Vagina (tissue), 2 donors: ENCODE measurements at regions not wholly inside any gene's neighbourhood (a gene's known extent, or its start where the extent isn't known, plus 50 kb on each side); places are given as distances from the start of the nearest gene placed in this dataset.

Source experiments
- CTCF ChIP-seq, 3 experiments: fragments of 450-650 bp in 2 of 3; fragments of 200-600 bp in 1 of 3; sonication (generic) in 1 of 3; IDR thresholded peaks; one replicate each; pipeline ENCODE4 v1.5.1; 2017 to 2019; ENCODE audit warnings: antibody characterized with exemption in 3 of 3, mild to moderate bottlenecking in 2 of 3, moderate library complexity in 2 of 3
- POLR2A ChIP-seq, 2 donors: fragments of 450-650 bp; IDR thresholded peaks; one replicate each; pipeline ENCODE4 v1.6.1; 2017; ENCODE audit warnings: antibody characterized with exemption in 2 of 2, mild to moderate bottlenecking in 2 of 2, moderate library complexity in 2 of 2
- POLR2AphosphoS5 ChIP-seq, 2 donors: sonication (generic); formaldehyde crosslinking; IDR thresholded peaks; one replicate each; pipeline ENCODE4 v1.9.0; 2017; ENCODE audit warnings: antibody characterized with exemption in 2 of 2, mild to moderate bottlenecking in 2 of 2, low read depth in 1 of 2; ENCODE audit not compliant: insufficient read depth in 1 of 2

GRCh38 chr9:118336943-118337330 lies 632.7 kb downstream of the TLR4 start:
- TF ChIP-seq POLR2A (IDR thresholded peaks at IDR 0.05) (no peak), CTCF (IDR thresholded peaks at IDR 0.05) (no peak), POLR2AphosphoS5 (IDR thresholded peaks at IDR 0.05; ENCODE audit: insufficient read depth in 1 of 2, low read depth in 1 of 2) (no peak)
